HG03064 (cell line): ENCODE measurements at regions not wholly inside any gene's neighbourhood (a gene's known extent, or its start where the extent isn't known, plus 50 kb on each side); places are given as distances from the start of the nearest gene placed in this dataset.
"Not testable (repeated sequence)": the region's sequence is repeated elsewhere in the genome, so short reads cannot be mapped to it uniquely, and the experiment has no call there.

Source experiments
- ATAC-seq: cut with Tn5 transposase; IDR thresholded peaks from one replicate; pipeline ENCODE4 v1.9.1; 2021; ENCODE audit warnings: low read depth; ENCODE audit not compliant: unreplicated experiment

DNA sequence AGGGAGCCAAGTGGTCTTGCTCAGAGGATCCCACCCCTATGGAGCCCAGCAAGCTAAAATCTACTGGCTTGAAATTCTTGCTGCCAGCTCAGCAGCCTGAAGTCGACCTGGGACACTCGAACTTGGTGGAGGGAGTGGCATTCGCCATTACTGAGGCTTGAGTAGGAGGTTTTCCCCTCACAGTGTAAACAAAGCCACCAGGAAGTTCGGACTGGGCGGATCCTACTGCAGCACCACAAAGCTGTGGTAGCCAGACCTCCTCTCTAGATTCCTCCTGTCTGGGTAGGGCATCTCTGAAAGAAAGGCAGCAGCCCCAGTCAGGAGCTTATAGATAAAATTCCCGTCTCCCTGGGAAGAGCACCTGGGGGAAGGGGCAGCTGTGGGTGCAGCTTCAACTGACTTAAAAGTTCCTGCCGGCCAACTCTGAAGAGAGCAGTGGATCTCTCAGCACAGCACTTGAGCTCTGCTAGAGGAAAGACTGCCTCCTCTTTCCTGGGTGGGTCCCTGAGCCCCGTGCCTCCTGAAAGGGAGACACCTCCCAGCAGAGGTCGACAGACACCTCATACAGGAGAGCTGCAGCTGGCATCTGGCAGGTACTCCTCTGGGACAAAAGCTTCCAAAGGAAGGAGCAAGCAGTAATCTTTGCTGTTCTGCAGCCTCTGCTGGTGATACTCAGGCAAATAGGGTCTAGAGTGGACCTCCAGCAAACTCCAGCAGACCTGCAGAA, 576.3 kb upstream of the NECTIN3 start:
- ATAC-seq, result no peak

DNA sequence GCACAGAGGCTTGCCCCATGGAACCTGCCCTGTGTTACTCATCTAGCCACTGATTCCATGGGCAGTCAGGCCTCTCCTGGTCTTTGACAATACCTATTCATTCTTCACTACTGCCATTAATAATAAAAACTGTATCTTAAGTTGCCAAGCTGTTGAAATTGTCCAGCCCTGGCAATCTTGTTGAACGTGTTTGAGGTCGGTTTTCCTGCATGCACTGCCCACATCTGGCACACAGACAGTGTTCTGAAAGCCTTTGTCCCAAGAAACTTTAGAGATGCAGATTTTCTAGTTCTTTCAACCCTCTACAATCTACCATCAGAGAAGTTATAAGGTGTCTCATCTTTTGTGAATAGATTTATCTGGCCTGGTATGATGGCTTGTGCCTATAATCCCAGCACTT, 567.2 kb upstream of the NECTIN3 start:
- ATAC-seq, result no peak

DNA sequence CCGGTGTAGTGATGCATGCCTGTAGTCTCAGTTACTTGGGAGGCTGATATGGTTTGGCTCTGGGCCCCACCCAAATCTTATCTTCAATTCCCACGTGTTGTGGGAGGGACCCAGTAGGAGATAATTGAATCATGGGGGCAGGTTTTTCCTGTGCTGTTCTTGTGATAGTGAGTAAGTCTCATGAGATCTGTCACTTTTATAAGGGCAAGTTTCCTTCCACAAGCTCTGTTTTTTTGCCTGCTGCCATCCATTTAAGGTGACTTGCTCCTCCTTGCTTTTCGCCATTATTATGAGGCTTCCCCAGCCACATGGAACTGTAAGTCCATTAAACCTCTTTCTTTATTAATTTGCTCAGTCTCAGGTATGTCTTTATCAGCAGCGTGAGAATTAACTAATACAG, 566.7 kb upstream of the NECTIN3 start:
- no peak for ATAC-seq

DNA sequence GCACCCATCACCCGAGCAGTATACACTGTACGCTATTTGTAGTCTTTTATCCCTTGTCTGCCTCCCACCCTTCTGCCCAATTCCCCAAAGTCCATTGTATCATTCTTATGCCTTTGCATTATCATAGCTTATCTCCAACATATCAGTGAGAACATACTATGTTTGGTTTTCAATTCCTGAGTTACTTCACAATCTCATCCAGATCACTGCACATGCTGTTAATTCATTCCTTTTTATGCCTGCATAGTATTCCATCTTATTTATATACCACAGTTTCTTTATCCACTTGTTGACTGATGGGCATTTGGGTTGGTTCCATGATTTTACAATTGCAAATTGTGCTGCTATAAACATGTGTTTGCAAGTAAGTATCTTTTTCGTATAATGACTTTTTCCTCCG, 564.7 kb upstream of the NECTIN3 start:
- no peak for ATAC-seq

DNA sequence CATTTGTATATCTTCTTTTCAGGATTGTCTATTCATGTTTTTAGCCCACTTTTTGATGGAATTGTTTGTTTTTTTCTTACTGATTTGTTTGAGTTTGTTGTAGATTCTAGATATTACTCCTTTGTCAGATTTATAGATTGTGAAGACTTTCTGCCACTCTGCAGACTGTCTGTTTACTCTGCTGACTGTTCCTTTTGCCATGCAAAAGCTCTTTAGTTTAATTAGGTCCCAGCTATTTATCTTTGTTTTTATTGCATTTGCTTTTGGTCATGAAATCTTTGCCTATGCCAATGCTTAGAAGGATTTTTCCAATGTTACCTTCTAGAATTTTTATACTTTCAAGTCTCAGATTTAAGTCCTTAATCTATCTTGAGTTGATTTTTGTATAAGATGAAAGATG, 564.0 kb upstream of the NECTIN3 start:
- ATAC-seq, result not testable (repeated sequence)

DNA sequence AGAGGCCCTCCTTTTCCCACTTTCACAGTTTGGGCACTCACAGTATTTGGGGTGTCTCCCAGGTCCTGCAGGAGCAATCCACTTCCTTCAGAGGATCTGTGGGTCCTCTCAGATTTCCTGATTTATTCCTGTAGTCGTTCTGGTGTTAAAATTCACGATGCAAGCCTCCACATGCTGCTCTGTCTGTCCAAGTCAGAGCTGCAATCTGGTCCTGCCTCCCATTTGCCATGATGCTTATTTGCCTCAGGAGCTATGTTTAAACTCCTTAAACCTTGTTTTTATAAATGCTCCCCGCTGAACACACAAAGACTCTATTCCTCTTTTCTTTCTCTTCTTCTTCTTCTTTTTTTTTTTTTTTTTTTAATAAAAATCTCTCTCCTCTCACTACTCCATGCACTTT, 558.7 kb upstream of the NECTIN3 start:
- no peak for ATAC-seq

DNA sequence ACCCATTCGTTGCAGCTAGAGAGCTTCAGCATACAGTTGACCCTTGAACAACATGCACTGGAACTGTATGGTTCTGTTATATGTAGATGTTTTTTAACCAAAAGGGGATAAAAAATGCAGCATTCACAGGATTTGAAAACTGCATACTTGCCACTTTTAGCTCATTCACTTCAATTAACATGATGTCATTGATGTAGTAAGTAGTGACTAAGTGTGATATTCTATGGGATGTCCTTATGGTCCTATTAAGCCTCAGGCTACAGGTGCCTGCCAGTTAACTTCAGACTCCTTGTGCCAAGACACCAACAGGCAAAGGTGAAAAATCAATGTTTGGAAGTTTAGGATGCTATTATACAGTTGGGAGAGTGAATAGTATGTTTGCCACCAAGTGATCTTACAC, 553.6 kb upstream of the NECTIN3 start:
- ATAC-seq, result no peak

DNA sequence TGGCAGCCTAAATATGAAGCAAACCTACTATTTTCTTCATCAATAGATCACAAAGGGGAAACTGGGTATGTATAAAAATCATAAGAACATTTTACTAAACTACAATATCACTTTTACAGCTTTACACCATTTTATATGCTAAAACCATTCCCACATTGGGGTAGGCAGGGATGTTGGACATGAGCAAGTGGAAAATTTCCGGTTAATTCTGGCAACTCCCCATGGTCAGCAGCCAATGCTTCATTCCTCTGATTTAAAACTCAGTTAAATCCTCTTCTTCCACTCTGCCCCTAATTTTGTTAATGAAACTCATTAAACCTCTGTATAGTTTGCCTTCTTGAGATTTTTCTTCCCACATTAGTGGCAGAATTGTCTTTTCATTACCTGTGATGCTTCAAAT, 552.5 kb upstream of the NECTIN3 start:
- ATAC-seq, result no peak

DNA sequence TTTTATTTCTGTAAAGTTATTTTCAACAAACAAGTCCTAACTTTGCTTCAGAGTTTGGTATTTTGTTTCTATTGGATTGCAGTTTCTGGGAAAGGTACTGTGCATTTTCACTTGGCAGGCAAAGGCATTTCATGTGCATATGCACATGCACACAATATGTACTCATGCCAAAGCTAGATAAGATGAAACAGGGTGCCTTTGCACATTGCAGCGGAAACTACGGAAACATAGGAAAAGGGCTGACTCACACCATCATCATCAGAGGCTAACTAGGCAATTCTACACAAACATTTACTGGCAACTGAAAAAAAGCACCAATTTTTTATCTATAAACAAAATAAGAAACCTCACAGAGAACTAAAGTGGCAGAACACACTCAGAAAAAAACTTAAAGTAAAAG, 550.6 kb upstream of the NECTIN3 start:
- ATAC-seq, result no peak

DNA sequence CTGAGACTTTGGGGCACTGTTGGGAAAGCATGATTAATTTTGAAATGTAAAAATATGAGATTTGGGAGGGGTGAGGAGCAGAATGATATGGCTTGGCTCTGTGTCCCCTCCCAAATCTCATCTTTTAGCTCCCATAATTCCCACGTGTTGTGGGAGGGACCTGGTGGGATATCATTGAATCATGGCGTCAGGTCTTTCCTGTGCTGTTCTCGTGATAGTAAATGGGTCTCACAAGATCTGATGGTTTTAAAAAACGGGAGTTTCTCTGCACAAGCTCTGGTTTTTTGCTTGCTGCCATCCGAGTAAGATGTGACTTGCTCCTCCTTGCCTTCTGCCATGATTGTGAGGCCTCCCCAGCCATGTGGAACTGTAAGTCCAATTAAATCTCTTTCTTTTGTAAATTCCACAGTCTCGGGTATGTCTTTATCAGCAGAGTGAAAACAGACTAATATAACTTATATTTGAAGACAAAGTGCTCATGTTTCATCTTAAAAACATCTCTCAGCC, 546.0 kb upstream of the NECTIN3 start:
- not testable (repeated sequence) for ATAC-seq

DNA sequence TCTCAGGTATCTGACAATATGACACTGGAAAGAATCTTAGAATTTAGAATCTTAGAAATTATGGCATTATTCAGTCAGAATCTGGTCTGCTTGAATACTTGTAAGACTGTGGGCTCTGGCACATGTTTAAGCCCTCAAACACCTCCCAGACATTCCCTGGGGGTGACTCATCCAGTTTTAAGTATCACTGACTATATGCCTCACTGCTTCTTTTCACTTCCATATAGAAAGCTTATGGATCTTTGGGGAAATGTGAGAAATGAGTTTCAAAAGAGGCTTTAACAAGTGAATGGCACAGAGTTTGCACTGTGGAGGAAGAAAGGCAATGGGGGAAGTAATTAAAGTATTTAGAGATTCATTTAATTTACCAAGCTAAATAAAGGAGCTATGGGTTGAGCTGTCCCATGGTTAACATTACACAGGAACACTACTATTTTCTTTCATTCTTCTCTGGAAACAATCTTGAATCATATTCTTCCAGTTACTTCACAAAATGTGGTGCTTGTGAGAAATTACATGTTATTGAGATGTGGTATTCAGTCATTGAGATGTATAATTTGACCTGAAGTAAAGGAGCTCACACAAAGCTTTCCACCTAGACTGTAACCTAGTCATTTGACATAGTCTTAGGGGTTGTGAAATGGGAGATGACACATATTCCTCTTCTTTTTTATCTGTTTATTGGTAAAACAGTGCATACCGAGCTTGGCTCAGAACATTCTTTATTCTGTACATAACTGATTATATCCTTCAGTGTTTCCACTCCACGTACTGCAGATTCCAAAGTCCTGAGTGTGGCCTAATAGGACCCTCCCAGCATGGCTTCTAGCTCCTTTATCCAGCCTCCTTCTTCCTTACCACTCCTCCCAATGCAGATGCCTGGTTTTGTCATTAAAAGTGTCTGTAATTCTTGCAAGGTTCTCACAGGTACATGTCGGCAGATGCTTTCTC, 544.6 kb upstream of the NECTIN3 start:
- no peak for ATAC-seq

DNA sequence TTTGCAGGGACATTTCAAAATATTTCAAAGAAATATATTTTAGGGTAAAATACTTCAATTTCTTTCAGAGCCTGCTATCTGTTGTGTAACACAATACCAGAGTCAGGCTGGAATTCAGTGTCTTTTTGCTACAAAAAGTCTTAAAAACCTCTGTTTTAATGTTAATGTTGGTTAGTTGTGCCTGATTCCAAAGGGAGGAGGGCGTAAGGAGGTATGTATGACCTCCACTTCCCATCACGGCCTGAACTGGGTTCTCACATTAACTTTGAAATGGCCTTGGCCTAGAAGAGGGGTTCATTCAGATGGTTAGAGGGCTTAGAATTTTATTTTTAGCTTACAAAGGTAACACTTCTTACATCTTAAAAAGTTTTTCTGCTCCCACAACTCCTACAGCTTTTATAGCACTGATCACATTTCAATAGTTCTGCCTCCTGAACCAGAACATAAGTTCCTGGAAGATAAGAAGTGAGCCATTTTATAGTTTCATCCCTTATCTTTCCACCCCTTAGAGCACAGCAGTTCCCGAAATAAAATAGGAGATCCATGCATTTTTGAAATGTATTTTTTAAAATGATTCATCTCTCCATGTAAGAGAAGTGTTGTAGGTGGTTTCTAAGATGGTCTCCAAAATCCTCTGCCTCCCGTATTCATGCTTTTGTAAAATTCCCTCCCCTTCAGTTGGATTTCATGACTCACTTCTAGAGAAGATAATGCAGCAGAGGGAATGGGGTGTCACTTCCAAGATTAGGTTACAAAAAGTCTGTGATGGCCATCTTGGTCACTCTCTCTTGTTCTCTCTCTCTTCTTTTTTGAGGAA, 543.1 kb upstream of the NECTIN3 start:
- no peak for ATAC-seq

DNA sequence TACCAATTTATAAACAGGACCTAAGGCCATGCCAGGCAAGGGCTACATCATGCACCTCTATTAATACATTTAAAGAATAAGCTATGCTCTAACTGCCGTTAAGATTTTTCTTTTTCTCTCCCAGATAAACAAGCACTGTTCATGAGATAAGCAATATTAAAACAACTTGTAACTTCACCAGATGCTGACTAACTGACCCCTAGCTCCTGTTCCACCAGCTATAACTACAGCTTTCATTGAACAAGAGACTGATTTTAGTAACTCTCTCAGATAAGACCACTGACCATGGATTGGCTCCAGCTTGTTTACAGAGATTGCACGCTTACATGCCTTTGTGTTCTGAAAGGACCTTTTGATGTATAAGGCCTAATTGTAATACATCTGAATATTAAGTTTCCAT, 540.7 kb upstream of the NECTIN3 start:
- no peak for ATAC-seq

DNA sequence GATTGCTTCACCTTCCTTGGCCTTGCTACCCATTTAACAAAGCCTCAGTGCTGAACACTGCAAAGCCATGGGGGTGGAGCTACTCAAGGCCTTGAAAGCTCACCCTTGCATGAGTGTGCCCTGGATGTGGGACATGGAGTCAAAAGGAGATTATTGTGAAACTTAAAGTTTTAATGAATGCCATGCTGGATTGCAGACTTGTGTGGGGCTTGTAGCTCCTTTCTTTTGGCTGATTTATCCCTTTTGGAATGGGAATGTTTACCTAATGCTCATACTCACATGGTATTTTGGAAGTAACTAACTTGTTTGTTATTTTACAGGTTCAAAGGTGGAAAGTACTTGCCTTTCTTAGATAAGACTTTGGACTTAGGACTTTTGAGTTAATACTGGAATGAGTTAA, 538.5 kb upstream of the NECTIN3 start:
- ATAC-seq, result no peak

DNA sequence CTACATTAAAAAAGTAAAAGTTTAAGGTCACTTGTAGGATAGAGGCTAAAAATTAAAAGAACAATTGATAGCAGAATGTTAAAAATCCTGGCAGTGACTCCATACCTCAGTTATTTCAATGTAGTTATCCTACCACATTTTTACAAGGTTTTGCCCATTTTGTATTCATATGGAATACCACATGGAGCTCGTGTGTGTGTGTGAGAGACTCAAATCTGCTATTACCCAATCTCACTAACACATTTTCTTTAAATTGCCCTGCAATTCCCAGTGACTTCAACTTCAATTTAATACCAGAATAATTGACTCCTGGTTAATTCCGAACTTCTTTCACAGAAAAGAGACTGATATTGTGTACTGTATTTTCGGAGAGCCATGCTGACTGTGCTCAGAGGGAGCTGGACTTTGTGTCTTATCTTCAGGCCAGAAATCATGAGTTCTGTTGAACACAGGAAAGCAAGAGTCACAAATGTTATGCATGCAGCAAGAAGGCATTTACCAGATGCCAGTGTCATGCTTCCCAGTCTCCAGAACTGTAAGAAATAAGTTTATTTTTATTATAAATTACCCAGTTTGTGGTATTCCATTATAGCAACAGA, 529.0 kb upstream of the NECTIN3 start:
- ATAC-seq, result no peak

DNA sequence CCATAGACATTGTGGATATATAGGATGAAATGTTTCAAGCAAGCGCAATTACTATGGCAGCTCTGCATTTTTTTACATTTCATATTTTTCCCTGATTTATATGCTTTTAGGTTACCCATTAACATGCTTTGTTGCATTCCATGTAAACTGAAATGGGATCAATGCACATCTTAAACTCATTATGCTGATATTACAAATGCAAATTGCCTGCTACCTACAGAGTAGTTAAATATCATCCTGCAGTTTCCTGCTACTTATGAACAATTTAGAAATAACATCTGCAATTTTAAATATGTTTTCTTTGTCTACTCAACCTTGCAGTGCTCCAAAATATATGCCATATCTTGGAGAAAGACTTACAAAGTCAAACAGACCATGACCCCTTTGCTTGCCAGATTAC, 526.9 kb upstream of the NECTIN3 start:
- ATAC-seq, result no peak

DNA sequence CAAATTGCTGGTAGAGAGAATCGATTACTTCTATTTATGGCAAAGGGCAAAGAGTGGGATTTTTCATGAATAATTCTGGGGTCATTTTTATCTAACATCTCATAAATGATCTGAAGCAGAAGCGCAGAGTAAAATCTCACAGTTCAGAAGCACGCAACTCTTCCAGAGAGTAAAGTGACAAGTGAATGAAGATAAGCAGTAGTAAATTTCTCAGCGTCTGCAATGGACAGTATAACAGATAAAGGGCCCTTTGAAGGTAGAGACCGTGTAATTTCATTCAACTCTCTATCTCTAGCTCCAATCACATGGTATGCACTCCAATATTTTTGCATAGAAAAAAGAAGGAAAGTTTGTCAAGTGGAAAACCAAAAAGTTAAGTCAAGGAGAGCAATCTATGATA, 521.1 kb upstream of the NECTIN3 start:
- no peak for ATAC-seq

DNA sequence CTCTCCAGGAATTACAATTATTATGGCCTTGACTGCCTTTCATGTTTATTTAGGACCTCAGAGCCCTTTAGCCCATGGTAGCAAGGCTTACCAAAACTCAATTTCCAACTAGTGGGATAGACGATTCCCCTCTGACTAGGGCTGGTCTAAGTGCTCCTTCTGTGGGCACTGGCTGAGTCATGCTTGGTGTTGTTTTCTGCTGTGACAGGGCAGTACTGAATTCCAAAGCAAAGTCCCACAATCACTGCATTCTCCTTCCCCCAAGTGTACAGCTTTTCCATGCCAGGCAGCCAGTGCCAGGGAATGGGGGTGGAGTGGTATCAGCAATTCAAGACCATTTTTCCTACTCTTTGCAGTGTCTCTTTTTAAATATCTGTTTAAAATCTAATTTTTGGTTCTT, 509.0 kb upstream of the NECTIN3 start:
- no peak for ATAC-seq

DNA sequence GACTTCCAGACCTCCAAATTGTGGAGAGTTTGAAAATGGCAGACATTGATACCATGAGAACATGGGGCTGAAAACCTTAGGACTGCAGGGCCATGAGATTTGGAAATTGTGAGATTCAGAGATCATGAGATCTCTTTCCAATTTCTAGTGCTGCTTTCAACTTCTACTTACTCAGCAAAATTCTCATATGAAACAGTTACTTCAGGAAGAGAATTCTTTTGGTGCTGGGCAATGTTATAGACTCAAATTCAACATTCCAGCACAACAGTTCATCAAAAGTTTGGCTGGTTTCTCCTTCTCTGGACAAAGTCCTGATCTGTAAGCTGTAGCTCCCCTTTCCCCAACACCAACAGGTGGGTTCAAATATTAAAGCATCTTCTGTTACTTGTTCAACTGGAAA, 506.9 kb upstream of the NECTIN3 start:
- no peak for ATAC-seq

DNA sequence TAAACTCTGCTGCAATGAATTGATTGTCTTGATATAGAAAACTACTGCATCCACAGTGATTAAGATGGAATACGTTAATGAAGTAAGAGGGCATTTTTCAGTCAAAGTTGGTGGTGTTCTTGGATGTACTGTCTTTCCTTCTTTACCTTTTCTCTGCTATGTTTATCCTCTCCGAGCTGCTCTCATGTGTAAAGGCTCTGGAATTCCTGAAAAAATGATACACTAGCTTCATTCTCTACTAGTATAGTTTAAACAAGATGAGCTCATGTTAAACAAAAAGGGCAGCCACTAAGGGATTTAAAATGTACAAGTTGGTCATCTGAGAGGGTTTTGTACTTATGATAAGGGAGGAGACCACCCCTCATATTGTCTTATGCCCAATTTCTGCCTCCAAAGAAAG, 504.6 kb upstream of the NECTIN3 start:
- ATAC-seq, result no peak

DNA sequence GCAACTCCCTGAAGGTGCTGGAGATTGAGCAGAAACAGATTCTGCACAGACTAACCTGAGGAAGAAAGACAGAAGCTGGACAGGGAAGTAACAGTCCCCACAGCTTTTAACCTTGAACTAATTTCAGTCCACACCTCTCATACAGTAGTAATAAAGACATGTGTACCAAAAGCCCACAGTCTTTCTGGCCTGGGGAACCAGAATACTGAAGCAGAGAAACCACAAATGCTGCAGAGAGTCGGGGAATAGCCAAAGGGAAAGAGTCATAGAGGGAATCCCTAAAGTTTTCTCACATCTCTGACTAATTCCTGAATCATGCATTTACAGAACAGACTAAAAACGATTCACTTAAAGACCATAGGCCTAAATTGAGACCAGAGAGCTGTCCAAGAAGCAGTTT, 503.4 kb upstream of the NECTIN3 start:
- ATAC-seq, result peak; percentile 62
